ENCODE measurements at regions not wholly inside any gene's neighbourhood (a gene's known extent, or its start where the extent isn't known, plus 50 kb on each side); places are given as distances from the start of the nearest gene placed in this dataset.

DNA sequence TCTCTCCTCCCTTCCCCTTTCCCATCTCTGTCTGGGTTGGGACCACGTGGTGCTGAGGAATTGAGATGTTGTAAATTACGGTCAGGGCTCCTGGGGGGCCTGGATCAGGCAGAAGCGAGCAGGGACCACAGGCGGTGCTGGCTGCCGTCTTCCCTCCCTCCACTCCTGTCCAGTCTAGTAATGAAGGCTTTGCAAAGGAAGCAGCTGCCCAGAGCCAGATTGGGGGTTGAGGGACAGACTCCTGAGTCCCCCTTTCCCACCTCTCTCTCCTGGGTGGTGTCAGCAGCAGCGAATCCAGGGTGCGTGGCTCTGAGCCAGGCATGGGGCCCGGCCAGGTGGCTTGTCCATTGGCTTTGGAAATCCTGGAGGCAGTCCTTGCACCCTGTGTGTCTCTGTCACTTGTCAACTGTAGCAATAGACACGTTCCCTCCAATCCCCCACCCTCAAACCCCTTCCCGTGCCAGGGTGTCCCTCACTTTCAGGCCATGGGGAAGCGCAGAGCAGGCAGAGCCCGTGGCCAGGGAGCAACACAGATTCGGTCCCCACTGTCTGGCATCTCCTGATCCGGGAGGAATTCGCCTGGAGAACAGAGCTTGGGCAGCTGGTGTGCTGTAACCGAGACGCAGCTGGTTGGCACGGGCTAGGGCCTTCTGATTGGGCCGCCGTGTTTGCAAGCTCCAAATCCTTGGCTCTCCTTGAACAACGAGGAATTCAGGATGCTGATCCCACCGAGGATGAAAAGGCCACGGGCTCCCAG lies 64.8 kb upstream of the WNT4 start:
- no peak for TF ChIP-seq EP300 (IDR thresholded peaks at IDR 0.05; ENCODE audit: borderline replicate concordance)
- TF ChIP-seq RAD21 (IDR thresholded peaks at IDR 0.05; ENCODE audit: low read depth) = no peak
- TF ChIP-seq TCF12 (IDR thresholded peaks at IDR 0.05; ENCODE audit: low read depth) = no peak
- TF ChIP-seq, protein P1, sequence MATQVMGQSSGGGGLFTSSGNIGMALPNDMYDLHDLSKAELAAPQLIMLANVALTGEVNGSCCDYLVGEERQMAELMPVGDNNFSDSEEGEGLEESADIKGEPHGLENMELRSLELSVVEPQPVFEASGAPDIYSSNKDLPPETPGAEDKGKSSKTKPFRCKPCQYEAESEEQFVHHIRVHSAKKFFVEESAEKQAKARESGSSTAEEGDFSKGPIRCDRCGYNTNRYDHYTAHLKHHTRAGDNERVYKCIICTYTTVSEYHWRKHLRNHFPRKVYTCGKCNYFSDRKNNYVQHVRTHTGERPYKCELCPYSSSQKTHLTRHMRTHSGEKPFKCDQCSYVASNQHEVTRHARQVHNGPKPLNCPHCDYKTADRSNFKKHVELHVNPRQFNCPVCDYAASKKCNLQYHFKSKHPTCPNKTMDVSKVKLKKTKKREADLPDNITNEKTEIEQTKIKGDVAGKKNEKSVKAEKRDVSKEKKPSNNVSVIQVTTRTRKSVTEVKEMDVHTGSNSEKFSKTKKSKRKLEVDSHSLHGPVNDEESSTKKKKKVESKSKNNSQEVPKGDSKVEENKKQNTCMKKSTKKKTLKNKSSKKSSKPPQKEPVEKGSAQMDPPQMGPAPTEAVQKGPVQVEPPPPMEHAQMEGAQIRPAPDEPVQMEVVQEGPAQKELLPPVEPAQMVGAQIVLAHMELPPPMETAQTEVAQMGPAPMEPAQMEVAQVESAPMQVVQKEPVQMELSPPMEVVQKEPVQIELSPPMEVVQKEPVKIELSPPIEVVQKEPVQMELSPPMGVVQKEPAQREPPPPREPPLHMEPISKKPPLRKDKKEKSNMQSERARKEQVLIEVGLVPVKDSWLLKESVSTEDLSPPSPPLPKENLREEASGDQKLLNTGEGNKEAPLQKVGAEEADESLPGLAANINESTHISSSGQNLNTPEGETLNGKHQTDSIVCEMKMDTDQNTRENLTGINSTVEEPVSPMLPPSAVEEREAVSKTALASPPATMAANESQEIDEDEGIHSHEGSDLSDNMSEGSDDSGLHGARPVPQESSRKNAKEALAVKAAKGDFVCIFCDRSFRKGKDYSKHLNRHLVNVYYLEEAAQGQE (IDR thresholded peaks at IDR 0.05; ENCODE audit: low read depth) = no peak
- TF ChIP-seq NFIC (IDR thresholded peaks at IDR 0.05) = no peak
- no peak for TF ChIP-seq FOXM1 (IDR thresholded peaks at IDR 0.05; ENCODE audit: borderline replicate concordance, low read depth)
- no peak for TF ChIP-seq TAF1 (IDR thresholded peaks at IDR 0.05; ENCODE audit: low read depth)
- TF ChIP-seq ZBTB7A (IDR thresholded peaks at IDR 0.05; ENCODE audit: low read depth) = no peak
- TF ChIP-seq TEAD4 (IDR thresholded peaks at IDR 0.05) = no peak
- no peak for TF ChIP-seq EGR1 (IDR thresholded peaks at IDR 0.05)
- TF ChIP-seq CEBPB (IDR thresholded peaks at IDR 0.05) = no peak
- TF ChIP-seq, protein P2, sequence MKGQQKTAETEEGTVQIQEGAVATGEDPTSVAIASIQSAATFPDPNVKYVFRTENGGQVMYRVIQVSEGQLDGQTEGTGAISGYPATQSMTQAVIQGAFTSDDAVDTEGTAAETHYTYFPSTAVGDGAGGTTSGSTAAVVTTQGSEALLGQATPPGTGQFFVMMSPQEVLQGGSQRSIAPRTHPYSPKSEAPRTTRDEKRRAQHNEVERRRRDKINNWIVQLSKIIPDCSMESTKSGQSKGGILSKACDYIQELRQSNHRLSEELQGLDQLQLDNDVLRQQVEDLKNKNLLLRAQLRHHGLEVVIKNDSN (IDR thresholded peaks at IDR 0.05) = no peak
- no peak for TF ChIP-seq YY1 (IDR thresholded peaks at IDR 0.05; ENCODE audit: low read depth)
- TF ChIP-seq, protein P3, sequence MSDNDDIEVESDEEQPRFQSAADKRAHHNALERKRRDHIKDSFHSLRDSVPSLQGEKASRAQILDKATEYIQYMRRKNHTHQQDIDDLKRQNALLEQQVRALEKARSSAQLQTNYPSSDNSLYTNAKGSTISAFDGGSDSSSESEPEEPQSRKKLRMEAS (IDR thresholded peaks at IDR 0.05) = no peak
- TF ChIP-seq CREB1 (IDR thresholded peaks at IDR 0.05; ENCODE audit: low read depth) = no peak

DNA sequence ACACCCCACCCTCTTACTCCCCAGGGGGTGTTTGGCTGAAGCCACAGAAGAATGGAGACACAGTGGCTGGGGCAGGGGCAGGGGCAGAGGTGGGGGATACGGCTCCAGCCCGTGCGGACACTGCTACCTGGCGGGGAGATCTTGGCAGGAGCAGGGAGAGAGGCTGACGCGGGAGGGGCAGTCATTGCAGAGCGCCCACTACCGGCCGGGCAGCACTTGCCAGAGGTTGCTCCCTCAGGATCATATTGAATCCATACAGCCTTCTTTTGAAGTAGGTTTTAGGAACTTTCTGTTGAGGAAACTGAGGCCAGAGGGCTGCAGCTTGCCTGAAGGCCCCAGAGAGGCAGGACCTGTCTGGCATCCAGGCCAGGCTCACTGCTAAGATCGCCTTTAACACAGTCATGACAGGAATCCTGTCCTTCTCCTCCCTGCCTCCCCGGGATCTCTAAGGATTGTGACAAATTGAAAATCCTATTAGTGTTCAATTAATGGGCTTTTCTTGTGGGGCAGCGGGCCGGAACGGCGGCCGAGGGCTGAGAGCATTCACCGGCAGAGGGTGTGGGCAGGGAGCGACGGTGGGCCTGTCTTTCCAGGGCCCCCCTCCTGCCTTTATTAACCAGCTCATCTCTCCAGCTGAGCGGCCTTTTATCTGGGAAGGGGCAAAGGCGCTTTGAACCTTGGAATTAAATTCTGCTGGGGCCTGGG lies 65.5 kb upstream of the WNT4 start:
- TF ChIP-seq CREB1 (IDR thresholded peaks at IDR 0.05; ENCODE audit: low read depth) (no peak), TCF12 (IDR thresholded peaks at IDR 0.05; ENCODE audit: low read depth) (no peak), TEAD4 (IDR thresholded peaks at IDR 0.05) (no peak), CEBPB (IDR thresholded peaks at IDR 0.05) (no peak), ZBTB7A (IDR thresholded peaks at IDR 0.05; ENCODE audit: low read depth) (no peak), TAF1 (IDR thresholded peaks at IDR 0.05; ENCODE audit: low read depth) (no peak), FOXM1 (IDR thresholded peaks at IDR 0.05; ENCODE audit: borderline replicate concordance, low read depth) (no peak), EGR1 (IDR thresholded peaks at IDR 0.05) (no peak), NFIC (IDR thresholded peaks at IDR 0.05) (no peak), YY1 (IDR thresholded peaks at IDR 0.05; ENCODE audit: low read depth) (no peak), EP300 (IDR thresholded peaks at IDR 0.05; ENCODE audit: borderline replicate concordance) (no peak), RAD21 (IDR thresholded peaks at IDR 0.05; ENCODE audit: low read depth) (no peak)
- TF ChIP-seq, protein P3 (IDR thresholded peaks at IDR 0.05) = no peak
- TF ChIP-seq, protein P2 (IDR thresholded peaks at IDR 0.05) = no peak
- TF ChIP-seq, protein P1 (IDR thresholded peaks at IDR 0.05; ENCODE audit: low read depth) = no peak

DNA sequence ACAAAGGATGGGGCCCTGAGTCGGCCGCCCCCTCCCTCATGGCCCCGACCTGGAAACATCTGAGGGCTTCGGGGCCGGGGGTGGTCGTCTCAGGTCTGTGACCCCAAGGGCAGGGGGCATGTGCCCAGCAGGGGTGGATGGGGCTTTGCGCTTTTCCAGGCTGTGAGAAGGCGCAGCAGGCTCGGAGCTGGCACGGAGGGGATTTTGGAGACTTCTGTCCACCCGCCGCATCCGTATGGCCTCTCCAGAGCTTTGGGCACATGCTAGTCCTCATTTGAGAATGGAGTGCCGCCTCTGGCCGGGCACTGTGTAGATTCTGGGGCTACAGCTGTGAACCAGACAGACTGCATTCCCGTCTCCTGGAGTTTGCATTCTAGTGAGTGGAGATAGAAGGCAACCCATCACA lies 66.1 kb upstream of the WNT4 start:
- TF ChIP-seq FOXM1 (IDR thresholded peaks at IDR 0.05; ENCODE audit: borderline replicate concordance, low read depth) (no peak), ZBTB7A (IDR thresholded peaks at IDR 0.05; ENCODE audit: low read depth) (no peak), EP300 (IDR thresholded peaks at IDR 0.05; ENCODE audit: borderline replicate concordance) (no peak), YY1 (IDR thresholded peaks at IDR 0.05; ENCODE audit: low read depth) (no peak), NFIC (IDR thresholded peaks at IDR 0.05) (no peak), CREB1 (IDR thresholded peaks at IDR 0.05; ENCODE audit: low read depth) (no peak), EGR1 (IDR thresholded peaks at IDR 0.05) (no peak), TCF12 (IDR thresholded peaks at IDR 0.05; ENCODE audit: low read depth) (no peak), TAF1 (IDR thresholded peaks at IDR 0.05; ENCODE audit: low read depth) (no peak), TEAD4 (IDR thresholded peaks at IDR 0.05) (no peak)
- TF ChIP-seq, protein P3 (IDR thresholded peaks at IDR 0.05) = no peak
- TF ChIP-seq, protein P2 (IDR thresholded peaks at IDR 0.05) = no peak

DNA sequence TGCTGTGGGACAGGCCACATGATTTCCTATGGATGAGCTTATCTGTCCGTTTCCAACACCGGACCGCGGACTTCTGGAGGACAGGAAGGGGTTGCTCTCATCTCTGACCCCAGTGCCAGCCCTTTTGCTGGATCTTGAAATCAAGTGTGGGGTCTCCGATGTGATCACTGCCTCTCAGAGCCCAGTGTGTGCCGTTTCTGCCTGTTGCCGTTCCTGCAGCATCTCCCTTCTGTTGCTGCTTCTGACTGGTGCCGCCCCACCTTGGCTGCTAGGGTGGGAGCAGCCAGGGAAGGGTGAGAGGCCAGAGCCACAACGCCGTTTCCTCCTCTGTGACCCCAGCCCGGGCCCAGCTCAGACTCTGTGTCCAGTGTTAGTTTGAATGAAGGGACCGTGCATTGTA lies 67.3 kb upstream of the WNT4 start:
- TF ChIP-seq TEAD4 (IDR thresholded peaks at IDR 0.05) (no peak), ZBTB7A (IDR thresholded peaks at IDR 0.05; ENCODE audit: low read depth) (no peak), YY1 (IDR thresholded peaks at IDR 0.05; ENCODE audit: low read depth) (no peak), TCF12 (IDR thresholded peaks at IDR 0.05; ENCODE audit: low read depth) (no peak), CREB1 (IDR thresholded peaks at IDR 0.05; ENCODE audit: low read depth) (no peak), TAF1 (IDR thresholded peaks at IDR 0.05; ENCODE audit: low read depth) (no peak), EP300 (IDR thresholded peaks at IDR 0.05; ENCODE audit: borderline replicate concordance) (no peak), CEBPB (IDR thresholded peaks at IDR 0.05) (no peak), NFIC (IDR thresholded peaks at IDR 0.05) (no peak)
- TF ChIP-seq, protein P2 (IDR thresholded peaks at IDR 0.05) = no peak
- TF ChIP-seq, protein P3 (IDR thresholded peaks at IDR 0.05) = no peak
- TF ChIP-seq, protein P1 (IDR thresholded peaks at IDR 0.05; ENCODE audit: low read depth) = no peak

Measured in Ishikawa (cell line).